ENCODE measurements at regions not wholly inside any gene's neighbourhood (a gene's known extent, or its start where the extent isn't known, plus 50 kb on each side); places are given as distances from the start of the nearest gene placed in this dataset.

GRCh38 chr16:51757505-51757904 is 606.4 kb upstream of the SALL1 start:
- no peak overlapping the region for H3K4me3 ChIP-seq (replicated peaks; ENCODE audit: low read depth, low read length)
- DNase-seq (ENCODE audit: low read depth): no peak
- TF ChIP-seq, protein P1, sequence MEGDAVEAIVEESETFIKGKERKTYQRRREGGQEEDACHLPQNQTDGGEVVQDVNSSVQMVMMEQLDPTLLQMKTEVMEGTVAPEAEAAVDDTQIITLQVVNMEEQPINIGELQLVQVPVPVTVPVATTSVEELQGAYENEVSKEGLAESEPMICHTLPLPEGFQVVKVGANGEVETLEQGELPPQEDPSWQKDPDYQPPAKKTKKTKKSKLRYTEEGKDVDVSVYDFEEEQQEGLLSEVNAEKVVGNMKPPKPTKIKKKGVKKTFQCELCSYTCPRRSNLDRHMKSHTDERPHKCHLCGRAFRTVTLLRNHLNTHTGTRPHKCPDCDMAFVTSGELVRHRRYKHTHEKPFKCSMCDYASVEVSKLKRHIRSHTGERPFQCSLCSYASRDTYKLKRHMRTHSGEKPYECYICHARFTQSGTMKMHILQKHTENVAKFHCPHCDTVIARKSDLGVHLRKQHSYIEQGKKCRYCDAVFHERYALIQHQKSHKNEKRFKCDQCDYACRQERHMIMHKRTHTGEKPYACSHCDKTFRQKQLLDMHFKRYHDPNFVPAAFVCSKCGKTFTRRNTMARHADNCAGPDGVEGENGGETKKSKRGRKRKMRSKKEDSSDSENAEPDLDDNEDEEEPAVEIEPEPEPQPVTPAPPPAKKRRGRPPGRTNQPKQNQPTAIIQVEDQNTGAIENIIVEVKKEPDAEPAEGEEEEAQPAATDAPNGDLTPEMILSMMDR (IDR thresholded peaks at IDR 0.05; ENCODE audit: low read length, missing control alignments): no peak

DNA sequence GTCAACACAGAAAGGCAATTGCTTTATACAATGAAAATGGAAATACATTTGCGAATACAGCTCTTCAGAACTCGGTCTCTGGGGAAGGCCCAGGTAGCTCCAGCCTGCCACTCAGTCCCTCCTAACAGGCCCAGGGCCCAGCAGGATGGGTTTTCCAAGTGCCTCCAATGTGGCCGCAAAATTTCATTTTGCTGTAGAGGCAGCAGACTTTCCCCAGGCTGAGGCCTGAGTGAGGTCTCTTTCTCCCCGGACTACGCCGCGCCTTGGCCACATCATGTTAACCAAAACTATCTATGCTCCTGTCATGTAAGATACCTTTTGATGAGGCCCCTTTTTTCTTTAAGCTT is 606.0 kb upstream of the SALL1 start:
- no peak for DNase-seq (ENCODE audit: low read depth)
- TF ChIP-seq, protein P1 (IDR thresholded peaks at IDR 0.05; ENCODE audit: low read length, missing control alignments): no peak
- no peak overlapping the region for H3K4me3 ChIP-seq (replicated peaks; ENCODE audit: low read depth, low read length)

DNA sequence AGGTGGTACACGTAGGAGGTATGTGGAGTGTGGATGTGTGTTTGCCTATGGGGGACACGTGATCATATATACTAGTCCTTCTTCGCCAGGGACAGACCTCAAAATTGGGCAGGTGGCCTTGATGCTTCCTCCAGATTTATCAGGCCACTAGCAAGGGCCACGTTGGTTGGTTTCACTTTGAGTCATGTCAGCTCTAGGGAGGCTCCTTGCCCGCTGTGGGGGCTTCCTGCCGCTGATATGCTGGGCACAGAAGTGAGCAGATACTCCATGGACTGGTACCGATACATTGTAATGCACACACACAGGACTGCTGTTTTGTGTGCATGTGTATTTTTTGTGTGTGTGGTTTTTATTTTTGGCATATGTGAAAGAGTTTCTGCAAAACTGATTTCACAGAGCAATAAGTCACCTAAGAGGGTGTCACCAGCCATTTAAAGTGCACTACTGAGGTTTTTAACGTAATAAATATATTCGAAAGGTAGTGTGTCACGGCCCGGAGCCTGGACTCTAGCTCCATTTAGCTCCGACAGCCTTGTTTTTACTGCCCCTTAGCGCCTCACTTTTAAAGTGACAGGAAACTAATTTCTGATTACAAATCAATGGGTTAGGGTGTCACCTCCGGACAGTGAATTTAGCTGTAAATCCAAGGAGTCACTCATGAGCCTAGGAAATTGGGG is 605.5 kb upstream of the SALL1 start:
- TF ChIP-seq, protein P1 (IDR thresholded peaks at IDR 0.05; ENCODE audit: low read length, missing control alignments): no peak
- DNase-seq (ENCODE audit: low read depth): no peak
- H3K4me3 ChIP-seq (replicated peaks; ENCODE audit: low read depth, low read length): no peak overlapping the region

DNA sequence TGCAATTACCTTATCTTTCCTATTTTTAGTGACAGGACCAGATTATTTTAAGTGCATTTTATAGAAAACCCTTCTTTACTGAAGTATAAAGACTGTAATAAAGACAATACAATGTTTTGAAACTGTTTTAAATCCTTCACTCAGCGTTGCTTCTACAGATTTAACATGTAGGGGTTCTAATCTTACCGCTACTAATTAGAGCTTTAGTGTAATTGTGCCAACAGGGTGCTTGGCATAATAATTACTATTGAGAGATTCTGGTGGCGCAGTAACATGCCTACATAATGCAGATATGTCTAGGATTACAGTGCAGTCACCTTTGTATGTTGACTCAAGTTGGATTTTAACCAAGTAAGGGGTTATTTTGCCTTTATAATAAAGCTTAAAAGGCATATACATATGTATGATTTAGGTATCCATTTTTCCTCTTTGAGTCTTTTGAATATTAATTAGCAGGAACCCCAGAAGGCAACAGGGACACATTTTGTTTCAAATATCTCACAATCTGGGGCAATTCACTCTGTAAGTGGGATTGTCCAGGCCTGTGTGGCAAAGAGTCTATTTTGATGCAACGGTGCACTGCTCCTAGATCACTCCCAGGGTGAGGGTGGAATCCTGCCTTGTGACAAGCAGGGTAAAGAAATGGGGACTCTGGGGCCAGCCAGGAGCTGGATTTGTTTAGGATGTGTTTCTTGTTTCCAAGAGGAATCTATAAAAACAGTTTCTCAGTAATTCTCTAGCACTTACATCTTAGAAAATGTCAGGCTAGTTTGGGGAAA is 604.7 kb upstream of the SALL1 start:
- H3K4me3 ChIP-seq (replicated peaks; ENCODE audit: low read depth, low read length): no peak overlapping the region
- TF ChIP-seq, protein P1 (IDR thresholded peaks at IDR 0.05; ENCODE audit: low read length, missing control alignments): no peak
- DNase-seq (ENCODE audit: low read depth): no peak

GRCh38 chr16:51755039-51755501 is 604.0 kb upstream of the SALL1 start:
- no peak overlapping the region for H3K4me3 ChIP-seq (replicated peaks; ENCODE audit: low read depth, low read length)
- TF ChIP-seq, protein P1 (IDR thresholded peaks at IDR 0.05; ENCODE audit: low read length, missing control alignments): no peak
- no peak for DNase-seq (ENCODE audit: low read depth)

- no peak for DNase-seq (ENCODE audit: low read depth)
- no peak overlapping the region for H3K4me3 ChIP-seq (replicated peaks; ENCODE audit: low read depth, low read length)
- TF ChIP-seq, protein P1 (IDR thresholded peaks at IDR 0.05; ENCODE audit: low read length, missing control alignments): no peak
Observed at GRCh38 chr16:51753467-51754127, 602.5 kb upstream of the SALL1 start.

Measured in fibroblast of pulmonary artery (primary cell).